A673 (cell line): ENCODE measurements at regions not wholly inside any gene's neighbourhood (a gene's known extent, or its start where the extent isn't known, plus 50 kb on each side); places are given as distances from the start of the nearest gene placed in this dataset.

ENCODE experiments used
- EZH2 ChIP-seq: fragments of 200-600 bp; sonication (generic); IDR thresholded peaks from 2 replicates; pipeline ENCODE4 v1.6.1; 2017; ENCODE audit warnings: borderline replicate concordance, low read depth, mild to moderate bottlenecking, mixed read lengths, antibody characterized with exemption, low read length; ENCODE audit not compliant: poor library complexity, severe bottlenecking
- TF ChIP-seq, protein P1 (sequence below): fragments of 300-800, 200-600 bp; sonication (generic); conservative IDR thresholded peaks from 2 replicates; pipeline ENCODE4 v1.5.1; 2017; ENCODE audit warnings: low read depth, mild to moderate bottlenecking, antibody characterized with exemption, low read length, moderate library complexity, mixed read lengths

DNA sequence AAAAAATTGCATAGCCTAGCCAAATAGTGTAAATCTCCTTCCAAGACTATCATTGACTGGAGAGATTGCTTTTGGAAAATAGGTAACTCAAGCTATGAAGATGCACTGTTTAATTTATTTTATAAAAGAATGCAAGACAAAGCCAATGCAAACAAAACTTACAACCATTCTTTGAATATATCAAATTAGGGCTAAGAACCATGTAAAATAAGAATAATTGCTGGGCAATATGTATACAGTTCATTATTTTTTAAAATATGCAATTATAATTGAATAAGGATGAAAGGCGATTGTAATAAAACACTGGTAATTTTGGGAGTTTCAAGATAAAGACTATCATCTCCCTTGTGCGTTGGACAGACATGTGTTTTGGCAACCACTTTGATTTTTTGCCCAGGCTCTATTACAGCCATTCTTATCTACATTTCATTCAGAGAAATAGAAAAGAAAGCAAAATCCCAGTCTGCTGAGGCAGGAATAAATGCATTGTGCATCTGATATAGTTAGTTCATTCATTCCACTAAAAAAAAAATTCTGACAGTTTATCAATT lies 242.3 kb upstream of the ROBO1 start:
- TF ChIP-seq, protein P1, sequence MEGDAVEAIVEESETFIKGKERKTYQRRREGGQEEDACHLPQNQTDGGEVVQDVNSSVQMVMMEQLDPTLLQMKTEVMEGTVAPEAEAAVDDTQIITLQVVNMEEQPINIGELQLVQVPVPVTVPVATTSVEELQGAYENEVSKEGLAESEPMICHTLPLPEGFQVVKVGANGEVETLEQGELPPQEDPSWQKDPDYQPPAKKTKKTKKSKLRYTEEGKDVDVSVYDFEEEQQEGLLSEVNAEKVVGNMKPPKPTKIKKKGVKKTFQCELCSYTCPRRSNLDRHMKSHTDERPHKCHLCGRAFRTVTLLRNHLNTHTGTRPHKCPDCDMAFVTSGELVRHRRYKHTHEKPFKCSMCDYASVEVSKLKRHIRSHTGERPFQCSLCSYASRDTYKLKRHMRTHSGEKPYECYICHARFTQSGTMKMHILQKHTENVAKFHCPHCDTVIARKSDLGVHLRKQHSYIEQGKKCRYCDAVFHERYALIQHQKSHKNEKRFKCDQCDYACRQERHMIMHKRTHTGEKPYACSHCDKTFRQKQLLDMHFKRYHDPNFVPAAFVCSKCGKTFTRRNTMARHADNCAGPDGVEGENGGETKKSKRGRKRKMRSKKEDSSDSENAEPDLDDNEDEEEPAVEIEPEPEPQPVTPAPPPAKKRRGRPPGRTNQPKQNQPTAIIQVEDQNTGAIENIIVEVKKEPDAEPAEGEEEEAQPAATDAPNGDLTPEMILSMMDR: no peak
- no peak for TF ChIP-seq EZH2
